ENCODE measurements at regions not wholly inside any gene's neighbourhood (a gene's known extent, or its start where the extent isn't known, plus 50 kb on each side); places are given as distances from the start of the nearest gene placed in this dataset.

DNA sequence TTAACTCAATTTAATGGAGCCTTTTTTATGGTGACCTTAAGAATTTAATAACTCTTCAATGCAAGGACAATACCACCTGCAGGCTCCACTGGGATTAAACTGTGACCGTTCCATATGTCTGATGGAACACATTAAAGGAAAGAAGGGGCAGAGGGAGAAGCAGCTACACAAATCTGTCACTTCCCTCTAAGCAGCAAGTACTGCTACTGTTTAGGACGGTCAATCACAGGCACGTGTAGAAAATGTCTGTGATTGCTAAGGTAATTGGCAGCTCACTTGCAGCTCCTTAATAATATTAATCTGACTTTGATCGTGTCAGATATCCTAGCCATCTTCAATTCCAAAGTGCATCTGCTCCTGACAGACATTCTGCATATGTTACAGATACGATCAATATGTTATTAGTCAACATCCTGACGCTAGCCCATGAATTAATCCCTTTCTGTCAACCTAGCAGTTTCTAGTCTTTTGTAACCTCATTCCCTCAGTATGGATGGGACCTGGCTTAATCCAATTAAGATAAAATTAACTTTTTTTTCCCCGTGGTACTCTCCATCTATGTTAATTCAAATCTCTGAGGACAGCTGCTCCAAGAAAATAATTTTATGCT is 1012.4 kb downstream of the AMY1C start:
- no peaks in the 10 kb centered on the region for H4K20me1 ChIP-seq (ENCODE audit: insufficient read depth, low read length)
- no peak overlapping the region for H3K9ac ChIP-seq (ENCODE audit: insufficient read depth, low read length, poor library complexity, severe bottlenecking)
- no peaks in the 10 kb centered on the region for H3K36me3 ChIP-seq (replicated peaks in 1 of 2; ENCODE audit: control insufficient read depth in 1 of 2, insufficient read depth in 2 of 2, low read length in 2 of 2)
- Mint-ChIP-seq H3K4me1 (no peaks in the 10 kb centered on the region), H3K4me3 (no peak overlapping the region), H3K27ac (no peak overlapping the region), H3K27me3 (ENCODE audit: low read depth in 3 of 3) (no peaks in the 10 kb centered on the region), H3K9me3 (peaks cover 0 to 4% (median 0%) of the 10 kb centered on the region in 7 donors), H3K36me3 (no peaks in the 10 kb centered on the region)
- intact Hi-C loops (cut with micrococcal nuclease): no loop called here
- H3K4me1 ChIP-seq (ENCODE audit: control insufficient read depth in 1 of 2, insufficient read depth in 2 of 2, low read length in 2 of 2): no peaks in the 10 kb centered on the region
- H3K79me2 ChIP-seq (ENCODE audit: insufficient read depth, low read length): no peaks in the 10 kb centered on the region
- no peak overlapping the region for H3K4me2 ChIP-seq (replicated peaks; ENCODE audit: extremely low read depth, low read length, poor library complexity, severe bottlenecking)
- H3K9me3 ChIP-seq (replicated peaks in 1 of 2; ENCODE audit: control insufficient read depth in 1 of 2, insufficient read depth in 1 of 2, low read length in 2 of 2): no peaks in the 10 kb centered on the region
- TF ChIP-seq, protein P1, sequence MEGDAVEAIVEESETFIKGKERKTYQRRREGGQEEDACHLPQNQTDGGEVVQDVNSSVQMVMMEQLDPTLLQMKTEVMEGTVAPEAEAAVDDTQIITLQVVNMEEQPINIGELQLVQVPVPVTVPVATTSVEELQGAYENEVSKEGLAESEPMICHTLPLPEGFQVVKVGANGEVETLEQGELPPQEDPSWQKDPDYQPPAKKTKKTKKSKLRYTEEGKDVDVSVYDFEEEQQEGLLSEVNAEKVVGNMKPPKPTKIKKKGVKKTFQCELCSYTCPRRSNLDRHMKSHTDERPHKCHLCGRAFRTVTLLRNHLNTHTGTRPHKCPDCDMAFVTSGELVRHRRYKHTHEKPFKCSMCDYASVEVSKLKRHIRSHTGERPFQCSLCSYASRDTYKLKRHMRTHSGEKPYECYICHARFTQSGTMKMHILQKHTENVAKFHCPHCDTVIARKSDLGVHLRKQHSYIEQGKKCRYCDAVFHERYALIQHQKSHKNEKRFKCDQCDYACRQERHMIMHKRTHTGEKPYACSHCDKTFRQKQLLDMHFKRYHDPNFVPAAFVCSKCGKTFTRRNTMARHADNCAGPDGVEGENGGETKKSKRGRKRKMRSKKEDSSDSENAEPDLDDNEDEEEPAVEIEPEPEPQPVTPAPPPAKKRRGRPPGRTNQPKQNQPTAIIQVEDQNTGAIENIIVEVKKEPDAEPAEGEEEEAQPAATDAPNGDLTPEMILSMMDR (IDR thresholded peaks at IDR 0.05): no peak
- H3K27ac ChIP-seq (ENCODE audit: low read depth in 1 of 2, low read length in 2 of 2): no peak overlapping the region
- no peak for DNase-seq
- H3K4me3 ChIP-seq (replicated peaks in 1 of 3; ENCODE audit: low read depth in 2 of 3, low read length in 3 of 3): no peak overlapping the region
- no peak overlapping the region for H2AFZ ChIP-seq (ENCODE audit: insufficient read depth, low read depth, low read length, poor library complexity, severe bottlenecking)
- H3K27me3 ChIP-seq (ENCODE audit: control insufficient read depth in 2 of 2, insufficient read depth in 2 of 2, low read length in 2 of 2): no peaks in the 10 kb centered on the region
- 84% methylated on average over 4 of the region's 7 CpGs for whole genome bisulfite sequencing (ENCODE audit: insufficient coverage)

DNA sequence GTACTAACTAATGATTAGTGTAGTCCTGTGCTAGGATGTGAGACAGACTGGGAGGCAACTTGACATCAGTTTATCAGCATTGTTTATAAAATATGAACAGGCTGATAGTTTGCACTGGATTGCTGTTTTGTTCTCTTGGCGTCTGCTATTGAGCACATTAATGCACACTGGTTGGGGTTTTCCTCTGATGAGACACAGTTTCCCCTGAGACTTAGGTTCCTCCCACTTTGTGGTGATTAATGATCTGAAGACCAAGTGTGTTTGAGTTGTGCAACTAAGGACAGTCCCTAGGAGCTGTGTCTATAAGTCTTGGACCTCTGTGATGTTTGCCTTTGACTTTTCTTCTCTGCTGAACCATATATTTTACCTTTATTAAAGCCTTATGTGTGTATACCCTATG is 1015.4 kb downstream of the AMY1C start:
- H3K27ac Mint-ChIP-seq: no peak overlapping the region
- intact Hi-C loops (cut with micrococcal nuclease): no loop called here
- no peak overlapping the region for H2AFZ ChIP-seq (ENCODE audit: insufficient read depth, low read depth, low read length, poor library complexity, severe bottlenecking)

More for the DNA sequence above, 1015.4 kb downstream of the AMY1C start:
- no peaks in the 10 kb centered on the region for H3K27me3 ChIP-seq (ENCODE audit: control insufficient read depth in 2 of 2, insufficient read depth in 2 of 2, low read length in 2 of 2)
- DNase-seq: no peak
- no peak overlapping the region for H3K9ac ChIP-seq (ENCODE audit: insufficient read depth, low read length, poor library complexity, severe bottlenecking)
- H3K4me1 ChIP-seq (ENCODE audit: control insufficient read depth in 1 of 2, insufficient read depth in 2 of 2, low read length in 2 of 2): no peaks in the 10 kb centered on the region
- 100% methylated on average over 1 of the region's 1 CpG for WGBS (ENCODE audit: insufficient coverage)
- H3K4me2 ChIP-seq (replicated peaks; ENCODE audit: extremely low read depth, low read length, poor library complexity, severe bottlenecking): no peak overlapping the region
- no peaks in the 10 kb centered on the region for H3K79me2 ChIP-seq (ENCODE audit: insufficient read depth, low read length)
- no peak overlapping the region for H3K27ac ChIP-seq (ENCODE audit: low read depth in 1 of 2, low read length in 2 of 2)
- H3K27me3 Mint-ChIP-seq (ENCODE audit: low read depth in 3 of 3): no peaks in the 10 kb centered on the region
- TF ChIP-seq, protein P1 (IDR thresholded peaks at IDR 0.05): no peak
- H4K20me1 ChIP-seq (ENCODE audit: insufficient read depth, low read length): no peaks in the 10 kb centered on the region
- no peaks in the 10 kb centered on the region for H3K9me3 Mint-ChIP-seq
- no peaks in the 10 kb centered on the region for H3K4me1 Mint-ChIP-seq
- no peak overlapping the region for H3K4me3 ChIP-seq (replicated peaks in 1 of 3; ENCODE audit: low read depth in 2 of 3, low read length in 3 of 3)
- H3K4me3 Mint-ChIP-seq: no peak overlapping the region
- H3K9me3 ChIP-seq (replicated peaks in 1 of 2; ENCODE audit: control insufficient read depth in 1 of 2, insufficient read depth in 1 of 2, low read length in 2 of 2): no peaks in the 10 kb centered on the region
- no peaks in the 10 kb centered on the region for H3K36me3 ChIP-seq (replicated peaks in 1 of 2; ENCODE audit: control insufficient read depth in 1 of 2, insufficient read depth in 2 of 2, low read length in 2 of 2)
- no peaks in the 10 kb centered on the region for H3K36me3 Mint-ChIP-seq
